ENCODE measurements at regions not wholly inside any gene's neighbourhood (a gene's known extent, or its start where the extent isn't known, plus 50 kb on each side); places are given as distances from the start of the nearest gene placed in this dataset.

GRCh38 chr6:71476371-71476770 lies 187.8 kb downstream of the OGFRL1 start:
- Mint-ChIP-seq H3K4me1 (no peaks in the 10 kb centered on the region), H3K9me3 (peaks cover 0 to 4% (median 0%) of the 10 kb centered on the region in 11 donors), H3K36me3 (no peaks in the 10 kb centered on the region), H3K27me3 (peaks cover 0 to 24% (median 14%) of the 10 kb centered on the region in 5 donors), H3K4me3 (no peak overlapping the region), H3K27ac (no peak overlapping the region)
- ChIA-PET CTCF (no interaction called here), POLR2A (no interaction called here)
- no peaks in the 10 kb centered on the region for H3K27me3 ChIP-seq (ENCODE audit: control insufficient read depth in 2 of 2, insufficient read depth in 2 of 2, low read length in 2 of 2)
- no peaks in the 10 kb centered on the region for H3K9me3 ChIP-seq (ENCODE audit: control insufficient read depth in 2 of 3, low read length in 3 of 3)
- H3K27ac ChIP-seq (ENCODE audit: low read depth, low read length): no peak overlapping the region
- intact Hi-C loops (cut with micrococcal nuclease): no loop called here
- ATAC-seq (no peak), DNase-seq (no peak)
- no peak overlapping the region for H3K4me3 ChIP-seq (ENCODE audit: low read length)
- H3K36me3 ChIP-seq (ENCODE audit: control insufficient read depth in 2 of 3, insufficient read depth in 3 of 3, low read length in 3 of 3): no peaks in the 10 kb centered on the region
- no peaks in the 10 kb centered on the region for H3K4me1 ChIP-seq (ENCODE audit: control insufficient read depth in 2 of 2, insufficient read depth in 2 of 2, low read length in 2 of 2)

- H3K27ac ChIP-seq (ENCODE audit: low read depth, low read length): no peak overlapping the region
- H3K9me3 Mint-ChIP-seq: peaks cover 0 to 7% (median 0%) of the 10 kb centered on the region in 11 donors
- H3K4me1 Mint-ChIP-seq: no peaks in the 10 kb centered on the region
- no peak overlapping the region for H3K4me3 ChIP-seq (ENCODE audit: low read length)
- no peak overlapping the region for H3K4me3 Mint-ChIP-seq
- CTCF ChIA-PET: no interaction called here
- peaks cover 2 to 24% (median 10%) of the 10 kb centered on the region in 5 donors for H3K27me3 Mint-ChIP-seq
- DNase-seq (no peak), ATAC-seq (no peak)
- no peaks in the 10 kb centered on the region for H3K9me3 ChIP-seq (ENCODE audit: control insufficient read depth in 2 of 3, low read length in 3 of 3)
- no peaks in the 10 kb centered on the region for H3K27me3 ChIP-seq (ENCODE audit: control insufficient read depth in 2 of 2, insufficient read depth in 2 of 2, low read length in 2 of 2)
- H3K27ac Mint-ChIP-seq: no peak overlapping the region
- H3K4me1 ChIP-seq (ENCODE audit: control insufficient read depth in 2 of 2, insufficient read depth in 2 of 2, low read length in 2 of 2): no peaks in the 10 kb centered on the region
- intact Hi-C loops (cut with micrococcal nuclease): no loop called here
- H3K36me3 ChIP-seq (ENCODE audit: control insufficient read depth in 2 of 3, insufficient read depth in 3 of 3, low read length in 3 of 3): no peaks in the 10 kb centered on the region
- H3K36me3 Mint-ChIP-seq: no peaks in the 10 kb centered on the region
- POLR2A ChIA-PET: no interaction called here
Measured at GRCh38 chr6:71476872-71477271, 188.3 kb downstream of the OGFRL1 start.

- Histone ChIP-seq H3K27ac (ENCODE audit: low read depth, low read length) (no peak overlapping the region), H3K9me3 (ENCODE audit: control insufficient read depth in 2 of 3, low read length in 3 of 3) (no peaks in the 10 kb centered on the region), H3K27me3 (ENCODE audit: control insufficient read depth in 2 of 2, insufficient read depth in 2 of 2, low read length in 2 of 2) (no peaks in the 10 kb centered on the region), H3K36me3 (ENCODE audit: control insufficient read depth in 2 of 3, insufficient read depth in 3 of 3, low read length in 3 of 3) (no peaks in the 10 kb centered on the region), H3K4me3 (ENCODE audit: low read length) (no peak overlapping the region), H3K4me1 (ENCODE audit: control insufficient read depth in 2 of 2, insufficient read depth in 2 of 2, low read length in 2 of 2) (no peaks in the 10 kb centered on the region)
- intact Hi-C loops (cut with micrococcal nuclease): no loop called here
- peaks cover 0 to 11% (median 2%) of the 10 kb centered on the region in 5 donors for H3K27me3 Mint-ChIP-seq
- H3K4me1 Mint-ChIP-seq: no peaks in the 10 kb centered on the region
- H3K27ac Mint-ChIP-seq: no peak overlapping the region
- H3K36me3 Mint-ChIP-seq: no peaks in the 10 kb centered on the region
- POLR2A ChIA-PET: no interaction called here
- H3K9me3 Mint-ChIP-seq: peaks cover 0 to 9% (median 0%) of the 10 kb centered on the region in 11 donors
- no peak for DNase-seq
- H3K4me3 Mint-ChIP-seq: no peak overlapping the region
- ATAC-seq: no peak
- CTCF ChIA-PET: no interaction called here
Measured at GRCh38 chr6:71478834-71479541, 190.4 kb downstream of the OGFRL1 start.

- no peaks in the 10 kb centered on the region for H3K4me1 Mint-ChIP-seq
- DNase-seq (no peak), ATAC-seq (no peak)
- POLR2A ChIA-PET: no interaction called here
- H3K27me3 ChIP-seq (ENCODE audit: control insufficient read depth in 2 of 2, insufficient read depth in 2 of 2, low read length in 2 of 2): no peaks in the 10 kb centered on the region
- H3K36me3 ChIP-seq (ENCODE audit: control insufficient read depth in 2 of 3, insufficient read depth in 3 of 3, low read length in 3 of 3): no peaks in the 10 kb centered on the region
- H3K9me3 ChIP-seq (ENCODE audit: control insufficient read depth in 2 of 3, low read length in 3 of 3): no peaks in the 10 kb centered on the region
- H3K4me3 ChIP-seq (ENCODE audit: low read length): no peak overlapping the region
- H3K9me3 Mint-ChIP-seq: peaks cover 0 to 9% (median 0%) of the 10 kb centered on the region in 11 donors
- intact Hi-C loops (cut with micrococcal nuclease): no loop called here
- H3K4me3 Mint-ChIP-seq: no peak overlapping the region
- H3K4me1 ChIP-seq (ENCODE audit: control insufficient read depth in 2 of 2, insufficient read depth in 2 of 2, low read length in 2 of 2): no peaks in the 10 kb centered on the region
- no peak overlapping the region for H3K27ac ChIP-seq (ENCODE audit: low read depth, low read length)
- CTCF ChIA-PET: no interaction called here
- H3K27me3 Mint-ChIP-seq: peaks cover 0 to 14% (median 2%) of the 10 kb centered on the region in 5 donors
- H3K27ac Mint-ChIP-seq: no peak overlapping the region
- H3K36me3 Mint-ChIP-seq: no peaks in the 10 kb centered on the region
Measured at GRCh38 chr6:71480577-71480976, 192.0 kb downstream of the OGFRL1 start.

- Mint-ChIP-seq H3K4me3 (no peak overlapping the region), H3K36me3 (no peaks in the 10 kb centered on the region), H3K9me3 (peaks cover 0 to 9% (median 0%) of the 10 kb centered on the region in 11 donors), H3K27me3 (peaks cover 0 to 14% (median 0%) of the 10 kb centered on the region in 5 donors), H3K4me1 (no peaks in the 10 kb centered on the region), H3K27ac (no peak overlapping the region)
- DNase-seq (no peak), ATAC-seq (no peak)
- ChIA-PET POLR2A (no interaction called here), CTCF (no interaction called here)
- H3K4me1 ChIP-seq (ENCODE audit: control insufficient read depth in 2 of 2, insufficient read depth in 2 of 2, low read length in 2 of 2): no peaks in the 10 kb centered on the region
- H3K27me3 ChIP-seq (ENCODE audit: control insufficient read depth in 2 of 2, insufficient read depth in 2 of 2, low read length in 2 of 2): no peaks in the 10 kb centered on the region
- H3K9me3 ChIP-seq (ENCODE audit: control insufficient read depth in 2 of 3, low read length in 3 of 3): no peaks in the 10 kb centered on the region
- H3K4me3 ChIP-seq (ENCODE audit: low read length): no peak overlapping the region
- intact Hi-C loops (cut with micrococcal nuclease): no loop called here
- H3K27ac ChIP-seq (ENCODE audit: low read depth, low read length): no peak overlapping the region
- H3K36me3 ChIP-seq (ENCODE audit: control insufficient read depth in 2 of 3, insufficient read depth in 3 of 3, low read length in 3 of 3): no peaks in the 10 kb centered on the region
Measured at GRCh38 chr6:71481011-71481410, 192.4 kb downstream of the OGFRL1 start.

GRCh38 chr6:71481801-71482200 lies 193.2 kb downstream of the OGFRL1 start:
- intact Hi-C loops (cut with micrococcal nuclease): no loop called here
- Histone ChIP-seq H3K9me3 (ENCODE audit: control insufficient read depth in 2 of 3, low read length in 3 of 3) (no peaks in the 10 kb centered on the region), H3K4me1 (ENCODE audit: control insufficient read depth in 2 of 2, insufficient read depth in 2 of 2, low read length in 2 of 2) (no peaks in the 10 kb centered on the region), H3K4me3 (ENCODE audit: low read length) (no peak overlapping the region), H3K36me3 (ENCODE audit: control insufficient read depth in 2 of 3, insufficient read depth in 3 of 3, low read length in 3 of 3) (no peaks in the 10 kb centered on the region), H3K27ac (ENCODE audit: low read depth, low read length) (no peak overlapping the region), H3K27me3 (ENCODE audit: control insufficient read depth in 2 of 2, insufficient read depth in 2 of 2, low read length in 2 of 2) (no peaks in the 10 kb centered on the region)
- no peak for DNase-seq
- H3K9me3 Mint-ChIP-seq: peaks cover 0 to 9% (median 0%) of the 10 kb centered on the region in 11 donors
- H3K4me1 Mint-ChIP-seq: no peaks in the 10 kb centered on the region
- no peak overlapping the region for H3K4me3 Mint-ChIP-seq
- no peaks in the 10 kb centered on the region for H3K36me3 Mint-ChIP-seq
- ChIA-PET POLR2A (no interaction called here), CTCF (no interaction called here)
- peaks cover 0 to 14% (median 0%) of the 10 kb centered on the region in 5 donors for H3K27me3 Mint-ChIP-seq
- no peak overlapping the region for H3K27ac Mint-ChIP-seq
- no peak for ATAC-seq

- no peak for ATAC-seq
- no peaks in the 10 kb centered on the region for H3K9me3 ChIP-seq (ENCODE audit: control insufficient read depth in 2 of 3, low read length in 3 of 3)
- H3K4me3 ChIP-seq (ENCODE audit: low read length): no peak overlapping the region
- H3K4me1 Mint-ChIP-seq: no peaks in the 10 kb centered on the region
- intact Hi-C loops (cut with micrococcal nuclease): no loop called here
- H3K27ac Mint-ChIP-seq: no peak overlapping the region
- H3K27ac ChIP-seq (ENCODE audit: low read depth, low read length): no peak overlapping the region
- H3K4me1 ChIP-seq (ENCODE audit: control insufficient read depth in 2 of 2, insufficient read depth in 2 of 2, low read length in 2 of 2): no peaks in the 10 kb centered on the region
- no peaks in the 10 kb centered on the region for H3K36me3 Mint-ChIP-seq
- no peaks in the 10 kb centered on the region for H3K36me3 ChIP-seq (ENCODE audit: control insufficient read depth in 2 of 3, insufficient read depth in 3 of 3, low read length in 3 of 3)
- H3K4me3 Mint-ChIP-seq: no peak overlapping the region
- DNase-seq: no peak
- ChIA-PET POLR2A (no interaction called here), CTCF (no interaction called here)
- H3K27me3 Mint-ChIP-seq: peaks cover 0 to 14% (median 0%) of the 10 kb centered on the region in 5 donors
- H3K9me3 Mint-ChIP-seq: peaks cover 0 to 9% (median 0%) of the 10 kb centered on the region in 11 donors
- H3K27me3 ChIP-seq (ENCODE audit: control insufficient read depth in 2 of 2, insufficient read depth in 2 of 2, low read length in 2 of 2): no peaks in the 10 kb centered on the region
Measured at GRCh38 chr6:71482742-71483141, 194.1 kb downstream of the OGFRL1 start.
